Neural progenitor cell (in vitro differentiated cells): ENCODE measurements at regions not wholly inside any gene's neighbourhood (a gene's known extent, or its start where the extent isn't known, plus 50 kb on each side); places are given as distances from the start of the nearest gene placed in this dataset.
"Not testable (repeated sequence)": the region's sequence is repeated elsewhere in the genome, so short reads cannot be mapped to it uniquely, and the experiment has no call there.

Experiments used
- DNase-seq: peaks from one replicate; pipeline ENCODE4 v3.0.0-alpha.2; 2016; ENCODE audit warnings: low spot score
- H2AFZ ChIP-seq: fragments of 200-600 bp; sonication (generic); replicated peaks from 2 replicates; pipeline ENCODE4 v1.6.1; 2016; ENCODE audit warnings: antibody characterized with exemption
- H3F3A ChIP-seq: fragments of 200-600 bp; sonication (generic); 2 replicates; pipeline ENCODE4 v1.6.1; 2016; ENCODE audit warnings: antibody characterized with exemption, low read depth
- H3K27ac ChIP-seq: fragments of 200-600 bp; sonication (generic); 2 replicates; pipeline ENCODE4 v1.5.1; 2016; ENCODE audit warnings: mild to moderate bottlenecking
- H3K27me3 ChIP-seq: fragments of 200-600 bp; sonication (generic); 2 replicates; pipeline ENCODE4 v1.6.1; 2016; ENCODE audit warnings: mild to moderate bottlenecking, moderate library complexity
- H3K36me3 ChIP-seq: fragments of 200-600 bp; sonication (generic); 2 replicates; pipeline ENCODE4 v1.5.1; 2016
- H3K4me1 ChIP-seq: fragments of 200-600 bp; sonication (generic); 2 replicates; pipeline ENCODE4 v1.6.1; 2016; ENCODE audit warnings: mixed run types
- H3K4me2 ChIP-seq: fragments of 200-600 bp; sonication (generic); 2 replicates; pipeline ENCODE4 v1.6.1; 2016
- H3K4me3 ChIP-seq: fragments of 200-600 bp; sonication (generic); 2 replicates; pipeline ENCODE4 v1.5.1; 2016
- H3K79me2 ChIP-seq: fragments of 200-600 bp; sonication (generic); 2 replicates; pipeline ENCODE4 v1.6.1; 2016; ENCODE audit warnings: low read depth
- H3K9ac ChIP-seq: fragments of 200-600 bp; sonication (generic); 2 replicates; pipeline ENCODE4 v1.6.1; 2016
- H3K9me3 ChIP-seq: fragments of 200-600 bp; sonication (generic); 2 replicates; pipeline ENCODE4 v1.5.1; 2016; ENCODE audit warnings: low read depth
- H4K20me1 ChIP-seq: fragments of 200-600 bp; sonication (generic); 2 replicates; pipeline ENCODE4 v1.6.1; 2016; ENCODE audit warnings: low read depth
- H3K27ac Mint-ChIP-seq: 3 replicates; pipeline ENCODE4 v1.8.0; 2021; ENCODE audit warnings: mixed read lengths
- H3K27me3 Mint-ChIP-seq: 2 replicates; pipeline ENCODE4 v1.8.0; 2022; ENCODE audit warnings: low read depth, mild to moderate bottlenecking, inconsistent platforms, moderate library complexity, mixed read lengths; ENCODE audit not compliant: insufficient read depth
- H3K36me3 Mint-ChIP-seq: 3 replicates; pipeline ENCODE4 v1.8.0; 2021; ENCODE audit warnings: mixed read lengths
- H3K4me1 Mint-ChIP-seq: 3 replicates; pipeline ENCODE4 v1.8.0; 2021; ENCODE audit warnings: mixed read lengths
- H3K4me3 Mint-ChIP-seq: 3 replicates; pipeline ENCODE4 v1.8.0; 2021; ENCODE audit warnings: mild to moderate bottlenecking, moderate library complexity, mixed read lengths
- H3K9me3 Mint-ChIP-seq: 3 replicates; pipeline ENCODE4 v1.8.0; 2020; ENCODE audit warnings: mixed read lengths
- EZH2 ChIP-seq: fragments of 200-600 bp; sonication (generic); IDR thresholded peaks from 2 replicates; pipeline ENCODE4 v1.6.1; 2017; ENCODE audit warnings: antibody characterized with exemption, mild to moderate bottlenecking, moderate library complexity
- EZH2phosphoT487 ChIP-seq: fragments of 200-600 bp; sonication (generic); IDR thresholded peaks from 2 replicates; pipeline ENCODE4 v1.6.1; 2017; ENCODE audit warnings: antibody characterized with exemption
- TF ChIP-seq, protein P1 (sequence below): fragments of 200-600 bp; sonication (generic); IDR thresholded peaks from 2 replicates; pipeline ENCODE4 v1.5.1; 2017; ENCODE audit warnings: antibody characterized with exemption, mild to moderate bottlenecking

- DNase-seq, H3K79me2 ChIP-seq, H3K27ac ChIP-seq, H3K36me3 ChIP-seq, H3K4me3 Mint-ChIP-seq, H3F3A ChIP-seq, H3K4me3 ChIP-seq, H4K20me1 ChIP-seq, H3K36me3 Mint-ChIP-seq, H3K4me1 ChIP-seq, H3K4me1 Mint-ChIP-seq, H3K9ac ChIP-seq, H3K4me2 ChIP-seq, H3K27me3 ChIP-seq, H2AFZ ChIP-seq, H3K27me3 Mint-ChIP-seq, H3K27ac Mint-ChIP-seq, H3K9me3 ChIP-seq: not testable (repeated sequence)
- H3K9me3 Mint-ChIP-seq, result peaks cover 10% of the 10 kb centered on the region
Observed at GRCh38 chrX:119333721-119334032, 65.5 kb upstream of the SLC25A43 start.

DNA sequence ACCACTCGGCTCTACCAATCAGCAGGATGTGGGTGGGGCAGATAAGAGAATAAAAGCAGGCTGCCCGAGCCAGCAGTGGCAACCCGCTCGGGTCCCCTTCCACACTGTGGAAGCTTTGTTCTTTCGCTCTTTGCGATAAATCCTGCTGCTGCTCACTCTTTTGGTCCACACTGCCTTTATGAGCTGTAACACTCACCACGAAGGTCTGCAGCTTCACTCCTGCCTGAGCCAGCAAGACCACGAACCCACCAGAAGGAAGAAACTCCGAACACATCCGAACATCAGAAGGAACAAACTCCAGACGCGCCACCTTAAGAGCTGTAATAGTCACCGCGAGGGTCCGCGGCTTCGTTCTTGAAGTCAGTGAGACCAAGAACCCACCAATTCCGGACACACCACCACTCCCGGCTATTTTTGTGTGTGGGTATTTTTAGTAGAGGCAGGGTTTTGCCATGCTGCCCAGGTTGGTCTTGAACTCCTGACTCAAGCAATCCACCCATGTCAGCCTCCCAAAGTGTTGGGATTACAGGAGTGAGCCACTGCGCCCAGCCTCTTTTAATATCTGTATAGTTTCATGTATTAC, 64.6 kb upstream of the SLC25A43 start:
- not testable (repeated sequence) for H3K4me2 ChIP-seq, H3K9ac ChIP-seq, H4K20me1 ChIP-seq, H3F3A ChIP-seq, H3K4me3 Mint-ChIP-seq, H3K4me1 Mint-ChIP-seq, H3K36me3 Mint-ChIP-seq, H3K4me3 ChIP-seq, H3K4me1 ChIP-seq, H3K36me3 ChIP-seq, H3K27ac ChIP-seq, H2AFZ ChIP-seq, H3K79me2 ChIP-seq, H3K27ac Mint-ChIP-seq, DNase-seq, H3K27me3 Mint-ChIP-seq, H3K27me3 ChIP-seq, H3K9me3 ChIP-seq
- H3K9me3 Mint-ChIP-seq, result peaks cover 16% of the 10 kb centered on the region

DNA sequence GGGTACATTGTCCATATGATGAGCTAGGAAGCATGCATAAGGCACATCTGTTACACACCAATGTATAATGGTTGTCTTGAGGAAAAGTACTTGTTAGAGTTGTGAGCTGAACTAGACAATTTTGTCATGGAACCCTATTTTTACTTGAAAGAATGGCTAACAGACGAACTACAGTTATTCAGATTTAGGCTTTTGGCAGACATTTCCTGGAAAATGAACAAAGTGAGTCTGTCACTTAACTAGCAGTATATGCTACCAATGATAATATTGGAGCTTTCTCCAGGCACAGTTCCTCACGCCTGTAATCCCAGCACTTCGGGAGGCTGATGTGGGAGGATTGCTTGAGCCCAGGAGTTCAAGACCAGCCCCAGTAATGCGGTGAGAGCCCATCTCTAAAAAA, 61.9 kb upstream of the SLC25A43 start:
- no peak overlapping the region for H3K27ac Mint-ChIP-seq
- H3F3A ChIP-seq, result no peaks in the 10 kb centered on the region
- no peaks in the 10 kb centered on the region for H3K27me3 ChIP-seq
- H3K9ac ChIP-seq, result no peak overlapping the region
- no peak overlapping the region for H3K4me2 ChIP-seq
- no peak overlapping the region for H2AFZ ChIP-seq
- peaks cover 13% of the 10 kb centered on the region for H3K9me3 Mint-ChIP-seq
- TF ChIP-seq, protein P1, sequence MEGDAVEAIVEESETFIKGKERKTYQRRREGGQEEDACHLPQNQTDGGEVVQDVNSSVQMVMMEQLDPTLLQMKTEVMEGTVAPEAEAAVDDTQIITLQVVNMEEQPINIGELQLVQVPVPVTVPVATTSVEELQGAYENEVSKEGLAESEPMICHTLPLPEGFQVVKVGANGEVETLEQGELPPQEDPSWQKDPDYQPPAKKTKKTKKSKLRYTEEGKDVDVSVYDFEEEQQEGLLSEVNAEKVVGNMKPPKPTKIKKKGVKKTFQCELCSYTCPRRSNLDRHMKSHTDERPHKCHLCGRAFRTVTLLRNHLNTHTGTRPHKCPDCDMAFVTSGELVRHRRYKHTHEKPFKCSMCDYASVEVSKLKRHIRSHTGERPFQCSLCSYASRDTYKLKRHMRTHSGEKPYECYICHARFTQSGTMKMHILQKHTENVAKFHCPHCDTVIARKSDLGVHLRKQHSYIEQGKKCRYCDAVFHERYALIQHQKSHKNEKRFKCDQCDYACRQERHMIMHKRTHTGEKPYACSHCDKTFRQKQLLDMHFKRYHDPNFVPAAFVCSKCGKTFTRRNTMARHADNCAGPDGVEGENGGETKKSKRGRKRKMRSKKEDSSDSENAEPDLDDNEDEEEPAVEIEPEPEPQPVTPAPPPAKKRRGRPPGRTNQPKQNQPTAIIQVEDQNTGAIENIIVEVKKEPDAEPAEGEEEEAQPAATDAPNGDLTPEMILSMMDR, result no peak
- TF ChIP-seq EZH2phosphoT487 (no peak), EZH2 (no peak)
- no peak overlapping the region for H3K27ac ChIP-seq
- H3K79me2 ChIP-seq, result no peaks in the 10 kb centered on the region
- H4K20me1 ChIP-seq, result no peaks in the 10 kb centered on the region
- H3K4me3 Mint-ChIP-seq, result no peak overlapping the region
- H3K36me3 Mint-ChIP-seq, result no peaks in the 10 kb centered on the region
- H3K4me1 Mint-ChIP-seq, result no peaks in the 10 kb centered on the region
- H3K27me3 Mint-ChIP-seq, result no peaks in the 10 kb centered on the region
- H3K4me1 ChIP-seq, result no peaks in the 10 kb centered on the region
- H3K9me3 ChIP-seq, result no peaks in the 10 kb centered on the region
- H3K36me3 ChIP-seq, result no peaks in the 10 kb centered on the region
- no peak for DNase-seq
- H3K4me3 ChIP-seq, result no peak overlapping the region

GRCh38 chrX:119340606-119341205, 58.4 kb upstream of the SLC25A43 start:
- Histone ChIP-seq H3K36me3 (no peaks in the 10 kb centered on the region), H3K4me2 (no peak overlapping the region), H3K27ac (no peak overlapping the region), H3K79me2 (no peaks in the 10 kb centered on the region), H3K27me3 (no peaks in the 10 kb centered on the region), H3K9me3 (peaks cover 3% of the 10 kb centered on the region), H3K9ac (no peak overlapping the region), H4K20me1 (no peaks in the 10 kb centered on the region), H2AFZ (no peak overlapping the region), H3K4me1 (no peaks in the 10 kb centered on the region), H3K4me3 (no peak overlapping the region), H3F3A (no peaks in the 10 kb centered on the region)
- no peaks in the 10 kb centered on the region for H3K36me3 Mint-ChIP-seq
- TF ChIP-seq EZH2 (no peak), EZH2phosphoT487 (no peak)
- TF ChIP-seq, protein P1, result no peak
- H3K9me3 Mint-ChIP-seq, result peaks cover 6% of the 10 kb centered on the region
- H3K4me3 Mint-ChIP-seq, result no peak overlapping the region
- no peaks in the 10 kb centered on the region for H3K4me1 Mint-ChIP-seq
- no peak for DNase-seq
- peaks cover under 1% of the 10 kb centered on the region for H3K27me3 Mint-ChIP-seq
- no peak overlapping the region for H3K27ac Mint-ChIP-seq
